PC-9 (cell line): ENCODE measurements at regions not wholly inside any gene's neighbourhood (a gene's known extent, or its start where the extent isn't known, plus 50 kb on each side); places are given as distances from the start of the nearest gene placed in this dataset.

Experiments
- CTCF ChIP-seq: fragments of 200-600 bp; sonication (generic); conservative IDR thresholded peaks from 2 replicates; pipeline ENCODE4 v1.6.1; 2017; ENCODE audit warnings: mixed run types, antibody characterized with exemption, mild to moderate bottlenecking, moderate library complexity
- EZH2 ChIP-seq: fragments of 200-600 bp; sonication (generic); IDR thresholded peaks from 2 replicates; pipeline ENCODE4 v1.8.0; 2017; ENCODE audit warnings: antibody characterized with exemption, low read depth

- TF ChIP-seq CTCF (no peak), EZH2 (no peak)
Measured at GRCh38 chr12:17139931-17140330, 534.0 kb upstream of the LMO3 start.
